ENCODE measurements at regions not wholly inside any gene's neighbourhood (a gene's known extent, or its start where the extent isn't known, plus 50 kb on each side); places are given as distances from the start of the nearest gene placed in this dataset.
"Not testable (repeated sequence)": the region's sequence is repeated elsewhere in the genome, so short reads cannot be mapped to it uniquely, and the experiment has no call there.

- Mint-ChIP-seq H3K4me1 (ENCODE audit: low read depth, unreplicated experiment) (no peaks in the 10 kb centered on the region), H3K4me3 (ENCODE audit: unreplicated experiment) (no peak overlapping the region), H3K9me3 (ENCODE audit: unreplicated experiment) (peaks cover 4% of the 10 kb centered on the region), H3K36me3 (ENCODE audit: low read depth, unreplicated experiment) (no peaks in the 10 kb centered on the region), H3K27me3 (ENCODE audit: low read depth, unreplicated experiment) (no peaks in the 10 kb centered on the region), H3K27ac (ENCODE audit: unreplicated experiment) (no peak overlapping the region)
- Histone ChIP-seq H3K9me3 (ENCODE audit: insufficient read depth, low read depth, low read length) (no peaks in the 10 kb centered on the region), H3K27ac (ENCODE audit: low read depth, low read length) (no peak overlapping the region), H4K20me1 (ENCODE audit: insufficient read depth, low read length) (no peaks in the 10 kb centered on the region), H3K4me3 (ENCODE audit: insufficient read depth, low read depth, low read length) (no peak overlapping the region), H2AFZ (ENCODE audit: low read depth, low read length) (no peak overlapping the region), H3K36me3 (ENCODE audit: insufficient read depth, low read length) (no peaks in the 10 kb centered on the region), H3K79me2 (ENCODE audit: insufficient read depth, low read length) (no peaks in the 10 kb centered on the region), H3K27me3 (ENCODE audit: insufficient read depth, low read length) (no peaks in the 10 kb centered on the region), H3K9ac (ENCODE audit: low read length) (no peak overlapping the region), H3K4me2 (ENCODE audit: low read length) (no peak overlapping the region), H3K4me1 (ENCODE audit: insufficient read depth, low read length) (no peaks in the 10 kb centered on the region)
- TF ChIP-seq CTCF (IDR thresholded peaks at IDR 0.05; ENCODE audit: insufficient read depth, low read depth, low read length): no peak
- no peak for TF ChIP-seq EZH2 (IDR thresholded peaks at IDR 0.05; ENCODE audit: insufficient read depth, low read length)
- FAIRE-seq (no peak), DNase-seq (ENCODE audit: low read depth) (no peak)
Measured at GRCh38 chr7:51817694-51818225, 501.2 kb upstream of the COBL start.

GRCh38 chr7:51805783-51806431, 489.3 kb upstream of the COBL start:
- DNase-seq (ENCODE audit: low read depth); H3K9me3 Mint-ChIP-seq (ENCODE audit: unreplicated experiment); H4K20me1 ChIP-seq (ENCODE audit: insufficient read depth, low read length); H3K4me1 ChIP-seq (ENCODE audit: insufficient read depth, low read length); H3K4me2 ChIP-seq (ENCODE audit: low read length); H3K27me3 ChIP-seq (ENCODE audit: insufficient read depth, low read length); H3K9ac ChIP-seq (ENCODE audit: low read length); H2AFZ ChIP-seq (ENCODE audit: low read depth, low read length); H3K4me3 Mint-ChIP-seq (ENCODE audit: unreplicated experiment); H3K4me1 Mint-ChIP-seq (ENCODE audit: low read depth, unreplicated experiment); H3K27me3 Mint-ChIP-seq (ENCODE audit: low read depth, unreplicated experiment); FAIRE-seq; H3K79me2 ChIP-seq (ENCODE audit: insufficient read depth, low read length); H3K36me3 Mint-ChIP-seq (ENCODE audit: low read depth, unreplicated experiment); H3K9me3 ChIP-seq (ENCODE audit: insufficient read depth, low read depth, low read length); H3K27ac Mint-ChIP-seq (ENCODE audit: unreplicated experiment); H3K4me3 ChIP-seq (ENCODE audit: insufficient read depth, low read depth, low read length); H3K36me3 ChIP-seq (ENCODE audit: insufficient read depth, low read length); H3K27ac ChIP-seq (ENCODE audit: low read depth, low read length): not testable (repeated sequence)

- Histone ChIP-seq H4K20me1 (ENCODE audit: insufficient read depth, low read length) (no peaks in the 10 kb centered on the region), H3K4me3 (ENCODE audit: insufficient read depth, low read depth, low read length) (no peak overlapping the region), H3K4me1 (ENCODE audit: insufficient read depth, low read length) (no peaks in the 10 kb centered on the region), H3K9ac (ENCODE audit: low read length) (no peak overlapping the region), H3K4me2 (ENCODE audit: low read length) (no peak overlapping the region), H3K9me3 (ENCODE audit: insufficient read depth, low read depth, low read length) (no peaks in the 10 kb centered on the region), H3K79me2 (ENCODE audit: insufficient read depth, low read length) (no peaks in the 10 kb centered on the region), H2AFZ (ENCODE audit: low read depth, low read length) (no peak overlapping the region), H3K27me3 (ENCODE audit: insufficient read depth, low read length) (no peaks in the 10 kb centered on the region), H3K27ac (ENCODE audit: low read depth, low read length) (no peak overlapping the region), H3K36me3 (ENCODE audit: insufficient read depth, low read length) (no peaks in the 10 kb centered on the region)
- Mint-ChIP-seq H3K9me3 (ENCODE audit: unreplicated experiment) (no peaks in the 10 kb centered on the region), H3K4me3 (ENCODE audit: unreplicated experiment) (no peak overlapping the region), H3K4me1 (ENCODE audit: low read depth, unreplicated experiment) (no peaks in the 10 kb centered on the region), H3K27ac (ENCODE audit: unreplicated experiment) (no peak overlapping the region), H3K36me3 (ENCODE audit: low read depth, unreplicated experiment) (no peaks in the 10 kb centered on the region), H3K27me3 (ENCODE audit: low read depth, unreplicated experiment) (no peaks in the 10 kb centered on the region)
- FAIRE-seq (no peak), DNase-seq (ENCODE audit: low read depth) (no peak)
- TF ChIP-seq EZH2 (IDR thresholded peaks at IDR 0.05; ENCODE audit: insufficient read depth, low read length) (no peak), CTCF (IDR thresholded peaks at IDR 0.05; ENCODE audit: insufficient read depth, low read depth, low read length) (no peak)
Measured at GRCh38 chr7:51802718-51803117, 486.1 kb upstream of the COBL start.

All from astrocyte (in vitro differentiated cells and primary cell).